ENCODE measurements at regions not wholly inside any gene's neighbourhood (a gene's known extent, or its start where the extent isn't known, plus 50 kb on each side); places are given as distances from the start of the nearest gene placed in this dataset.

DNA sequence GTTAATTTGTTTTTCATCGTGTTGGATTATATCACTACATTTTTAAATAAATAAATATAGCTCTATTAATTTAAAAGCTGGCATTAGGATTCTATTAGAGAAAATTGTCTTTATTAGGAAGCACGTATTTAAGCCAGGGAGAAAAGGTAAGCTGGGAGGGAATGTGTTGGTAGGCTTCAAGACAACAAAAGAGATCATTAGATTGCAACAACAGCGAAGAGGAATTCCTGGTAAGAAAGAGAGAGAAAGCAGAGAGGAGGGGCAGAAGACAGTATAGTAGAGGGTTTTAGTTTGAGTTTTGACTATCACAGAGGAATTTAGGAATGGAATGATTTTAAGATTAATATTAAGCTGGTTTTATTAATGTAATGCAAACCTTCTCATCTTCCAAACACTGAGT, 613.6 kb upstream of the USP15 start:
- BruUV-seq (replicated peaks) = no TSS peak
- CTCF ChIA-PET = no interaction called here
- ATAC-seq (no peak), DNase-seq (ENCODE audit: low read depth, low spot score) (no peak)
- Histone ChIP-seq H4K20me1 (ENCODE audit: insufficient read depth) (no peaks in the 10 kb centered on the region), H3K4me1 (ENCODE audit: control insufficient read depth in 1 of 2, insufficient read depth in 2 of 2, low read length in 2 of 2) (no peaks in the 10 kb centered on the region), H3K4me3 (replicated peaks in 1 of 2; ENCODE audit: low read depth in 1 of 2, low read length in 2 of 2) (no peak overlapping the region), H3K4me2 (ENCODE audit: low read length) (no peak overlapping the region), H2AFZ (ENCODE audit: low read depth, low read length, poor library complexity, severe bottlenecking) (no peak overlapping the region), H3K9me3 (ENCODE audit: control insufficient read depth in 1 of 2, insufficient read depth in 1 of 2, low read depth in 1 of 2, low read length in 2 of 2) (no peaks in the 10 kb centered on the region), H3K9me2 (ENCODE audit: insufficient read depth) (no peaks in the 10 kb centered on the region), H3K27me3 (ENCODE audit: insufficient read depth, low read length) (no peaks in the 10 kb centered on the region), H3K9ac (ENCODE audit: low read length) (no peak overlapping the region), H3K27ac (ENCODE audit: low read depth, low read length) (no peak overlapping the region), H3K79me2 (ENCODE audit: insufficient read depth, low read length) (no peaks in the 10 kb centered on the region), H3K36me3 (ENCODE audit: control insufficient read depth in 1 of 2, insufficient read depth in 2 of 2, low read length in 2 of 2) (no peaks in the 10 kb centered on the region)
- RAD21 ChIA-PET (ENCODE audit: low non-redundant PET in 1 of 2, low total read pairs in 2 of 2, uncharacterized antibody in 2 of 2, unreplicated experiment in 2 of 2) = no interaction called here
- POLR2A ChIA-PET = no interaction called here
- intact Hi-C loops (cut with micrococcal nuclease) = no loop called here
- TF ChIP-seq ZNF274 (IDR thresholded peaks at IDR 0.05; ENCODE audit: low read depth, low read length) = no peak
- TF ChIP-seq SP1 (IDR thresholded peaks at IDR 0.05; ENCODE audit: low read depth) = no peak
- TF ChIP-seq, protein P1, sequence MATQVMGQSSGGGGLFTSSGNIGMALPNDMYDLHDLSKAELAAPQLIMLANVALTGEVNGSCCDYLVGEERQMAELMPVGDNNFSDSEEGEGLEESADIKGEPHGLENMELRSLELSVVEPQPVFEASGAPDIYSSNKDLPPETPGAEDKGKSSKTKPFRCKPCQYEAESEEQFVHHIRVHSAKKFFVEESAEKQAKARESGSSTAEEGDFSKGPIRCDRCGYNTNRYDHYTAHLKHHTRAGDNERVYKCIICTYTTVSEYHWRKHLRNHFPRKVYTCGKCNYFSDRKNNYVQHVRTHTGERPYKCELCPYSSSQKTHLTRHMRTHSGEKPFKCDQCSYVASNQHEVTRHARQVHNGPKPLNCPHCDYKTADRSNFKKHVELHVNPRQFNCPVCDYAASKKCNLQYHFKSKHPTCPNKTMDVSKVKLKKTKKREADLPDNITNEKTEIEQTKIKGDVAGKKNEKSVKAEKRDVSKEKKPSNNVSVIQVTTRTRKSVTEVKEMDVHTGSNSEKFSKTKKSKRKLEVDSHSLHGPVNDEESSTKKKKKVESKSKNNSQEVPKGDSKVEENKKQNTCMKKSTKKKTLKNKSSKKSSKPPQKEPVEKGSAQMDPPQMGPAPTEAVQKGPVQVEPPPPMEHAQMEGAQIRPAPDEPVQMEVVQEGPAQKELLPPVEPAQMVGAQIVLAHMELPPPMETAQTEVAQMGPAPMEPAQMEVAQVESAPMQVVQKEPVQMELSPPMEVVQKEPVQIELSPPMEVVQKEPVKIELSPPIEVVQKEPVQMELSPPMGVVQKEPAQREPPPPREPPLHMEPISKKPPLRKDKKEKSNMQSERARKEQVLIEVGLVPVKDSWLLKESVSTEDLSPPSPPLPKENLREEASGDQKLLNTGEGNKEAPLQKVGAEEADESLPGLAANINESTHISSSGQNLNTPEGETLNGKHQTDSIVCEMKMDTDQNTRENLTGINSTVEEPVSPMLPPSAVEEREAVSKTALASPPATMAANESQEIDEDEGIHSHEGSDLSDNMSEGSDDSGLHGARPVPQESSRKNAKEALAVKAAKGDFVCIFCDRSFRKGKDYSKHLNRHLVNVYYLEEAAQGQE (IDR thresholded peaks at IDR 0.05; ENCODE audit: low read depth) = no peak
- no peak for TF ChIP-seq ELF1 (IDR thresholded peaks at IDR 0.05; ENCODE audit: borderline replicate concordance, low read depth)
- TF ChIP-seq, protein P2, sequence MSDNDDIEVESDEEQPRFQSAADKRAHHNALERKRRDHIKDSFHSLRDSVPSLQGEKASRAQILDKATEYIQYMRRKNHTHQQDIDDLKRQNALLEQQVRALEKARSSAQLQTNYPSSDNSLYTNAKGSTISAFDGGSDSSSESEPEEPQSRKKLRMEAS (IDR thresholded peaks at IDR 0.05) = no peak
- no peak for TF ChIP-seq TCF7L2 (IDR thresholded peaks at IDR 0.05; ENCODE audit: borderline replicate concordance, extremely low read depth, insufficient read depth, insufficient read length)
- TF ChIP-seq JUND (IDR thresholded peaks at IDR 0.05) = no peak
- no peak for TF ChIP-seq POLR2AphosphoS5 (IDR thresholded peaks at IDR 0.05; ENCODE audit: low read depth, low read length)
- TF ChIP-seq, protein P3, sequence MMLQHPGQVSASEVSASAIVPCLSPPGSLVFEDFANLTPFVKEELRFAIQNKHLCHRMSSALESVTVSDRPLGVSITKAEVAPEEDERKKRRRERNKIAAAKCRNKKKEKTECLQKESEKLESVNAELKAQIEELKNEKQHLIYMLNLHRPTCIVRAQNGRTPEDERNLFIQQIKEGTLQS (IDR thresholded peaks at IDR 0.05) = no peak
- TF ChIP-seq, protein P4, sequence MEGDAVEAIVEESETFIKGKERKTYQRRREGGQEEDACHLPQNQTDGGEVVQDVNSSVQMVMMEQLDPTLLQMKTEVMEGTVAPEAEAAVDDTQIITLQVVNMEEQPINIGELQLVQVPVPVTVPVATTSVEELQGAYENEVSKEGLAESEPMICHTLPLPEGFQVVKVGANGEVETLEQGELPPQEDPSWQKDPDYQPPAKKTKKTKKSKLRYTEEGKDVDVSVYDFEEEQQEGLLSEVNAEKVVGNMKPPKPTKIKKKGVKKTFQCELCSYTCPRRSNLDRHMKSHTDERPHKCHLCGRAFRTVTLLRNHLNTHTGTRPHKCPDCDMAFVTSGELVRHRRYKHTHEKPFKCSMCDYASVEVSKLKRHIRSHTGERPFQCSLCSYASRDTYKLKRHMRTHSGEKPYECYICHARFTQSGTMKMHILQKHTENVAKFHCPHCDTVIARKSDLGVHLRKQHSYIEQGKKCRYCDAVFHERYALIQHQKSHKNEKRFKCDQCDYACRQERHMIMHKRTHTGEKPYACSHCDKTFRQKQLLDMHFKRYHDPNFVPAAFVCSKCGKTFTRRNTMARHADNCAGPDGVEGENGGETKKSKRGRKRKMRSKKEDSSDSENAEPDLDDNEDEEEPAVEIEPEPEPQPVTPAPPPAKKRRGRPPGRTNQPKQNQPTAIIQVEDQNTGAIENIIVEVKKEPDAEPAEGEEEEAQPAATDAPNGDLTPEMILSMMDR (IDR thresholded peaks at IDR 0.05 in 2 of 3, conservative IDR thresholded peaks at IDR 0.05 in 1 of 3; ENCODE audit: borderline replicate concordance in 1 of 3, insufficient read depth in 1 of 3, low read depth in 2 of 3, low read length in 2 of 3) = no peak
- TF ChIP-seq RAD21 (IDR thresholded peaks at IDR 0.05; ENCODE audit: low read depth) = no peak
